ENCODE measurements at regions not wholly inside any gene's neighbourhood (a gene's known extent, or its start where the extent isn't known, plus 50 kb on each side); places are given as distances from the start of the nearest gene placed in this dataset.

DNA sequence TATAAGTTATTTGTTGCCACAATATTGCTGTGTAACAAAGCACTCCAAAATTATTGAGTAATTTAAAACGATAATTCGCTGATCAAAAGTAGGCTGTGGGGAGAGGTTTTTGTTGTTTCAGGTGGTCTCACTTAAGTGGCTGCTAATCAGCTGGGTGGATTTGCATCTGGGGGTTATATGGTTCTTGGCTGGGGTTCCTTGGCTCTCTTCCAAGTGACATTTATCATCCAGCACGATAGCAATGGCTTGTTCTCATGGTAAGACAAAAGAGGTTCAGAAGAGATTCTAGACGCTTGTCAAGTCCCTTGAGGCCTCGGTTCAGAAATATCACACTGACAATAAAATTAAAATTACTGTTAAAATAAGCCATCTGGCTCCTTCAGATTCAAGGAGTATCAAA lies 1648.8 kb downstream of the GRIK2 start:
- TF ChIP-seq POLR2A (IDR thresholded peaks at IDR 0.05; ENCODE audit: low read length): no peak
- TF ChIP-seq GATA1 (IDR thresholded peaks at IDR 0.05; ENCODE audit: low read depth, low read length): no peak
